ENCODE measurements at regions not wholly inside any gene's neighbourhood (a gene's known extent, or its start where the extent isn't known, plus 50 kb on each side); places are given as distances from the start of the nearest gene placed in this dataset.

DNA sequence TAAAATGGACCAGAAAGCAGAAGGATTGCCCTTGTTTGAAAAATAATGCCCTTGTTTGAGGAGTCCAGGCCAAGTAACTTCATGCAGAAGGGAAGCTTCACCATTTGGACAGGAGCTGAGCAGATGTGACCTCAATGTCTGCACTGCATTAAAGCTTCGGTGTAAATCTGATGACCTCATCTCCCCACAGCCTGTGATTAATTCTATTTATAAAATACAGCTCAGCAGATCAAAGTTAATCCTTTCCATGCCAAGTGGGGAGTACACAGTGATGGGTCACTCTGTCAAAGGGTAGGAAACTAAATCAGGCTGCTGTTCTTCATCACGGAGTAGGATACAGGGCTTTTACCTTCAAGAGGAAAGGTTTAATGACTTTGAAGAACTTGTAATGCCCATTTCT is 533.7 kb downstream of the RPS29 start:
- TF ChIP-seq YY1 (IDR thresholded peaks at IDR 0.05; ENCODE audit: insufficient read depth, insufficient read length) (no peak), SUZ12 (IDR thresholded peaks at IDR 0.05; ENCODE audit: extremely low read depth, insufficient read depth, insufficient read length) (no peak), ZNF274 (IDR thresholded peaks at IDR 0.05; ENCODE audit: low read depth, low read length) (no peak)
- no peak for DNase-seq (ENCODE audit: low read depth, low spot score)

DNA sequence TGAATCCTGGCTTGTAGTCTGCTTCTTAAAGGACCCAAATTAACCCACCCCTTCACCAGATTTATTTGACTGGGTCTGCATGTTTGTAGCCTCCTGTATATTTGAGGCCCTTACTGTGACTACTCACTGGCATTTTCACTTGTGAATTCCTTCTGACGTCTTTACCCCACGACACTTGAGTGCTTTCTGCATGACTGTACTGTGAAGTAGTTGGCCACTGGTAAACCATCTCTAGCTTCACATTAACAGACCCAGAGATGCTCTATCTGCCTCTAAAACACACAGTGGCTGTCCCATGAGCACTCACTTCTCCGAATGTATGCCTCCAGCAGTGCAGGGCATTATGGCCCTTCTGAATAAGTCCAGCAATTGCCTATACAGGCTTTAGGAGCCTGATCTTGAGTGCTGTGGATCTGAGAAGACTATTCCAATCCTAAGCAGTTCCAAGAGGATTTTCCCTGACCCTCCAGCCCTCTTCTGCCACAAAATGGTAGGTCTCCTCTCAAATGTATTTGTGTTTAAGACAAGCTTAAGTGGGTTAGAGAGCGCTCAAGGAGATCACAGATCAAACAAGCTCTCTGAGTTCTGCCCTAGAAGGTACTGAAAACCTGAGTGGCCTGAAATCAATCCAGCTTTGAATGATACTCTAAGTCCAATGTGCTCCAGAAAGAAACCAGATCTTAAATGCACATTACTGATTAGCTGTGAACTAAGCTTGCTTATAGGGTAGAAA is 534.7 kb downstream of the RPS29 start:
- Histone ChIP-seq H3K27me3 (ENCODE audit: insufficient read depth, insufficient read length) (no peaks in the 10 kb centered on the region), H3K9ac (ENCODE audit: insufficient read length, low read depth) (no peak overlapping the region), H3K9me3 (ENCODE audit: insufficient read depth, low read length) (no peaks in the 10 kb centered on the region), H3K4me3 (ENCODE audit: insufficient read length, low read depth) (no peak overlapping the region), H3K36me3 (ENCODE audit: insufficient read depth, insufficient read length, low read length) (no peaks in the 10 kb centered on the region), H3K4me1 (ENCODE audit: insufficient read depth, insufficient read length) (no peaks in the 10 kb centered on the region)
- TF ChIP-seq ZNF274 (IDR thresholded peaks at IDR 0.05; ENCODE audit: low read depth, low read length): no peak
- no peak for TF ChIP-seq SUZ12 (IDR thresholded peaks at IDR 0.05; ENCODE audit: extremely low read depth, insufficient read depth, insufficient read length)
- TF ChIP-seq YY1 (IDR thresholded peaks at IDR 0.05; ENCODE audit: insufficient read depth, insufficient read length): no peak
- DNase-seq (ENCODE audit: low read depth, low spot score): no peak

More for the DNA sequence above, 533.7 kb downstream of the RPS29 start:
- Histone ChIP-seq H3K27me3 (ENCODE audit: insufficient read depth, insufficient read length) (no peaks in the 10 kb centered on the region), H3K36me3 (ENCODE audit: insufficient read depth, insufficient read length, low read length) (no peaks in the 10 kb centered on the region), H3K9ac (ENCODE audit: insufficient read length, low read depth) (no peak overlapping the region), H3K4me1 (ENCODE audit: insufficient read depth, insufficient read length) (no peaks in the 10 kb centered on the region), H3K4me3 (ENCODE audit: insufficient read length, low read depth) (no peak overlapping the region), H3K9me3 (ENCODE audit: insufficient read depth, low read length) (no peaks in the 10 kb centered on the region)

- H3K9ac ChIP-seq (ENCODE audit: insufficient read length, low read depth): no peak overlapping the region
- H3K9me3 ChIP-seq (ENCODE audit: insufficient read depth, low read length): no peaks in the 10 kb centered on the region
- no peak for TF ChIP-seq YY1 (IDR thresholded peaks at IDR 0.05; ENCODE audit: insufficient read depth, insufficient read length)
- TF ChIP-seq SUZ12 (IDR thresholded peaks at IDR 0.05; ENCODE audit: extremely low read depth, insufficient read depth, insufficient read length): no peak
- TF ChIP-seq ZNF274 (IDR thresholded peaks at IDR 0.05; ENCODE audit: low read depth, low read length): no peak
- H3K4me3 ChIP-seq (ENCODE audit: insufficient read length, low read depth): no peak overlapping the region
- no peaks in the 10 kb centered on the region for H3K36me3 ChIP-seq (ENCODE audit: insufficient read depth, insufficient read length, low read length)
- H3K4me1 ChIP-seq (ENCODE audit: insufficient read depth, insufficient read length): no peaks in the 10 kb centered on the region
- H3K27me3 ChIP-seq (ENCODE audit: insufficient read depth, insufficient read length): no peaks in the 10 kb centered on the region
- DNase-seq (ENCODE audit: low read depth, low spot score): no peak
Measured at GRCh38 chr14:49050822-49051221, 535.4 kb downstream of the RPS29 start.

GRCh38 chr14:49049711-49050110 is 536.5 kb downstream of the RPS29 start:
- no peak for DNase-seq (ENCODE audit: low read depth, low spot score)
- H3K9me3 ChIP-seq (ENCODE audit: insufficient read depth, low read length): no peaks in the 10 kb centered on the region
- H3K36me3 ChIP-seq (ENCODE audit: insufficient read depth, insufficient read length, low read length): no peaks in the 10 kb centered on the region
- no peak overlapping the region for H3K4me3 ChIP-seq (ENCODE audit: insufficient read length, low read depth)
- no peak overlapping the region for H3K9ac ChIP-seq (ENCODE audit: insufficient read length, low read depth)
- H3K4me1 ChIP-seq (ENCODE audit: insufficient read depth, insufficient read length): no peaks in the 10 kb centered on the region
- no peaks in the 10 kb centered on the region for H3K27me3 ChIP-seq (ENCODE audit: insufficient read depth, insufficient read length)
- TF ChIP-seq ZNF274 (IDR thresholded peaks at IDR 0.05; ENCODE audit: low read depth, low read length) (no peak), YY1 (IDR thresholded peaks at IDR 0.05; ENCODE audit: insufficient read depth, insufficient read length) (no peak), SUZ12 (IDR thresholded peaks at IDR 0.05; ENCODE audit: extremely low read depth, insufficient read depth, insufficient read length) (no peak)

DNA sequence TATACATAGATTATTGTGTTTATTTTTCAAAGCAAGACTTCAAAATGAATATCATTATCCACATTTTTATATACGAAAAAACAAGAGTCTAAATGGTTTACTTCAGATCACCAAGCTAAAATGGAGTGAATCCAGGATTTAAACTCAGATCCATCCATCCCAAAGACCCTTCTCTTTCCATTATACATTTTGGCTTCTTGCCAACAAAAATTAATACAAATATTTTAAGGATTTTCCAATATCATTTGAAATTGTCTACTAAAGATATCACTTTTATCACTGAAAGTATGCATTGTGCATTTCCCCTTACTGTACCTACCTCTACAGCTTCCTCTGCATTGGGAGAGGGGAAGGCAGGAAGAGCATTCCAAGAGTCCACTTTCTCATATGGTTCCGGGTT is 541.2 kb downstream of the RPS29 start:
- DNase-seq (ENCODE audit: low read depth, low spot score): no peak

DNA sequence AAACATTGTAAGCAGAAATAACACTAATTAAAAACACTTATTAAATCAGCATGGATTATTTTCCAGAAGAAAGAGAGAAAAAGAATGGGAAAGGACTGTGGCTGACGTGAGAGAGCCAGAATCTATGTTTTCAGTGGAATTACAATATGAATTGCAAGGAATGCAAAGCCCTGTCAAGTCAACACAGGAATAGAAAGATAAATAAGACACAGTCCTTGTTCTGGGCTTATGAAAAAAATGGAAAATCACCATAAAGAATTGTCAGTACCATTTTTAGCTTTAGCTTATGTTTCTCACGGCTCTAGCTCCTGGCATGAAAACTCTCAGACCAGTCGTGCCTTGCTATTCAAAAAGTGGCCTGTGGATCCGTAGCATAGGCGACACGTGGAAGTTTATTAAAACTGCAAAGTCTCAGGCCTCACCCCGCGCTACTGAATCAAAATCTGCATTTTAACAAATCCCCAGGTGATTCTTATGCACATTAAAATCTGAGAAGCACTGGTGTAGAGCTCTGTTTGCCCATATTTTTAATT is 549.1 kb downstream of the RPS29 start:
- Histone ChIP-seq H3K4me3 (ENCODE audit: insufficient read length, low read depth) (no peak overlapping the region), H3K36me3 (ENCODE audit: insufficient read depth, insufficient read length, low read length) (no peaks in the 10 kb centered on the region), H3K9ac (ENCODE audit: insufficient read length, low read depth) (no peak overlapping the region), H3K4me1 (ENCODE audit: insufficient read depth, insufficient read length) (no peaks in the 10 kb centered on the region), H3K9me3 (ENCODE audit: insufficient read depth, low read length) (no peaks in the 10 kb centered on the region), H3K27me3 (ENCODE audit: insufficient read depth, insufficient read length) (no peaks in the 10 kb centered on the region)
- TF ChIP-seq ZNF274 (IDR thresholded peaks at IDR 0.05; ENCODE audit: low read depth, low read length) (no peak), SUZ12 (IDR thresholded peaks at IDR 0.05; ENCODE audit: extremely low read depth, insufficient read depth, insufficient read length) (no peak), YY1 (IDR thresholded peaks at IDR 0.05; ENCODE audit: insufficient read depth, insufficient read length) (no peak)
- no peak for DNase-seq (ENCODE audit: low read depth, low spot score)

More for the DNA sequence above, 541.2 kb downstream of the RPS29 start:
- no peaks in the 10 kb centered on the region for H3K36me3 ChIP-seq (ENCODE audit: insufficient read depth, insufficient read length, low read length)
- no peak overlapping the region for H3K4me3 ChIP-seq (ENCODE audit: insufficient read length, low read depth)
- no peaks in the 10 kb centered on the region for H3K27me3 ChIP-seq (ENCODE audit: insufficient read depth, insufficient read length)
- H3K4me1 ChIP-seq (ENCODE audit: insufficient read depth, insufficient read length): no peaks in the 10 kb centered on the region
- TF ChIP-seq SUZ12 (IDR thresholded peaks at IDR 0.05; ENCODE audit: extremely low read depth, insufficient read depth, insufficient read length): no peak
- TF ChIP-seq YY1 (IDR thresholded peaks at IDR 0.05; ENCODE audit: insufficient read depth, insufficient read length): no peak
- no peak for TF ChIP-seq ZNF274 (IDR thresholded peaks at IDR 0.05; ENCODE audit: low read depth, low read length)
- no peak overlapping the region for H3K9ac ChIP-seq (ENCODE audit: insufficient read length, low read depth)
- H3K9me3 ChIP-seq (ENCODE audit: insufficient read depth, low read length): no peaks in the 10 kb centered on the region

GRCh38 chr14:49036266-49036665 is 549.9 kb downstream of the RPS29 start:
- no peak for TF ChIP-seq SUZ12 (IDR thresholded peaks at IDR 0.05; ENCODE audit: extremely low read depth, insufficient read depth, insufficient read length)
- TF ChIP-seq YY1 (IDR thresholded peaks at IDR 0.05; ENCODE audit: insufficient read depth, insufficient read length): no peak
- no peak for TF ChIP-seq ZNF274 (IDR thresholded peaks at IDR 0.05; ENCODE audit: low read depth, low read length)
- Histone ChIP-seq H3K27me3 (ENCODE audit: insufficient read depth, insufficient read length) (no peaks in the 10 kb centered on the region), H3K36me3 (ENCODE audit: insufficient read depth, insufficient read length, low read length) (no peaks in the 10 kb centered on the region), H3K9me3 (ENCODE audit: insufficient read depth, low read length) (no peaks in the 10 kb centered on the region), H3K4me1 (ENCODE audit: insufficient read depth, insufficient read length) (no peaks in the 10 kb centered on the region), H3K9ac (ENCODE audit: insufficient read length, low read depth) (no peak overlapping the region), H3K4me3 (ENCODE audit: insufficient read length, low read depth) (no peak overlapping the region)
- no peak for DNase-seq (ENCODE audit: low read depth, low spot score)
